Inflammatory macrophage (primary cell): ENCODE measurements at regions not wholly inside any gene's neighbourhood (a gene's known extent, or its start where the extent isn't known, plus 50 kb on each side); places are given as distances from the start of the nearest gene placed in this dataset.

Experiments
- DNase-seq, 2 donors: peaks; one replicate each; pipeline ENCODE4 v3.0.0-alpha.2; 2020 to 2022

GRCh38 chr7:80403686-80404241 is 108.1 kb downstream of the GNAT3 start:
- no peak for DNase-seq

GRCh38 chr7:80401708-80402107 is 110.2 kb downstream of the GNAT3 start:
- no peak for DNase-seq

- DNase-seq: no peak
Observed at GRCh38 chr7:80393786-80394185, 118.1 kb downstream of the GNAT3 start.

GRCh38 chr7:80392229-80393169 is 119.4 kb downstream of the GNAT3 start:
- DNase-seq: peak; percentile 8 to 45

- DNase-seq: no peak
Observed at GRCh38 chr7:80387634-80388193, 124.2 kb downstream of the GNAT3 start.

- no peak for DNase-seq
Observed at GRCh38 chr7:80386686-80387085, 125.2 kb downstream of the GNAT3 start.

- no peak for DNase-seq
Observed at GRCh38 chr7:80385508-80385907, 126.4 kb downstream of the GNAT3 start.

- no peak for DNase-seq
Observed at GRCh38 chr7:80380957-80381356, 130.9 kb downstream of the GNAT3 start.

GRCh38 chr7:80379034-80379982 is 132.6 kb downstream of the GNAT3 start:
- no peak for DNase-seq

- DNase-seq: no peak
Observed at GRCh38 chr7:80374321-80374720, 137.5 kb downstream of the GNAT3 start.

GRCh38 chr7:80373429-80374032 is 138.3 kb downstream of the GNAT3 start:
- no peak for DNase-seq

GRCh38 chr7:80372415-80372814 is 139.4 kb downstream of the GNAT3 start:
- no peak for DNase-seq

- DNase-seq: no peak
Observed at GRCh38 chr7:80370587-80370986, 141.3 kb downstream of the GNAT3 start.

- no peak for DNase-seq
Observed at GRCh38 chr7:80369321-80369720, 142.5 kb downstream of the GNAT3 start.

GRCh38 chr7:80362677-80363076 is 149.2 kb downstream of the GNAT3 start:
- DNase-seq: no peak

- DNase-seq: no peak
Observed at GRCh38 chr7:80362010-80362618, 149.8 kb downstream of the GNAT3 start.

GRCh38 chr7:80359476-80359875 is 152.4 kb downstream of the GNAT3 start:
- no peak for DNase-seq

GRCh38 chr7:80359029-80359428 is 152.8 kb downstream of the GNAT3 start:
- DNase-seq: no peak

GRCh38 chr7:80357530-80357929 is 154.3 kb downstream of the GNAT3 start:
- no peak for DNase-seq

GRCh38 chr7:80350430-80350829 is 161.4 kb downstream of the GNAT3 start:
- no peak for DNase-seq

- DNase-seq: no peak
Observed at GRCh38 chr7:80348223-80348622, 163.6 kb downstream of the GNAT3 start.

- DNase-seq: no peak
Observed at GRCh38 chr7:80347173-80347572, 164.7 kb downstream of the GNAT3 start.
